ENCODE measurements at regions not wholly inside any gene's neighbourhood (a gene's known extent, or its start where the extent isn't known, plus 50 kb on each side); places are given as distances from the start of the nearest gene placed in this dataset.

- TF ChIP-seq, protein P1, sequence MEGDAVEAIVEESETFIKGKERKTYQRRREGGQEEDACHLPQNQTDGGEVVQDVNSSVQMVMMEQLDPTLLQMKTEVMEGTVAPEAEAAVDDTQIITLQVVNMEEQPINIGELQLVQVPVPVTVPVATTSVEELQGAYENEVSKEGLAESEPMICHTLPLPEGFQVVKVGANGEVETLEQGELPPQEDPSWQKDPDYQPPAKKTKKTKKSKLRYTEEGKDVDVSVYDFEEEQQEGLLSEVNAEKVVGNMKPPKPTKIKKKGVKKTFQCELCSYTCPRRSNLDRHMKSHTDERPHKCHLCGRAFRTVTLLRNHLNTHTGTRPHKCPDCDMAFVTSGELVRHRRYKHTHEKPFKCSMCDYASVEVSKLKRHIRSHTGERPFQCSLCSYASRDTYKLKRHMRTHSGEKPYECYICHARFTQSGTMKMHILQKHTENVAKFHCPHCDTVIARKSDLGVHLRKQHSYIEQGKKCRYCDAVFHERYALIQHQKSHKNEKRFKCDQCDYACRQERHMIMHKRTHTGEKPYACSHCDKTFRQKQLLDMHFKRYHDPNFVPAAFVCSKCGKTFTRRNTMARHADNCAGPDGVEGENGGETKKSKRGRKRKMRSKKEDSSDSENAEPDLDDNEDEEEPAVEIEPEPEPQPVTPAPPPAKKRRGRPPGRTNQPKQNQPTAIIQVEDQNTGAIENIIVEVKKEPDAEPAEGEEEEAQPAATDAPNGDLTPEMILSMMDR (IDR thresholded peaks at IDR 0.05), result no peak
- no peak for TF ChIP-seq EZH2 (IDR thresholded peaks at IDR 0.05; ENCODE audit: borderline replicate concordance, insufficient read depth, low read depth, low read length, poor library complexity, severe bottlenecking)
These were observed 88.8 kb upstream of the ALDH1A3 start for GRCh38 chr15:100790786-100791265.
